GM08714 (cell line): ENCODE measurements at regions not wholly inside any gene's neighbourhood (a gene's known extent, or its start where the extent isn't known, plus 50 kb on each side); places are given as distances from the start of the nearest gene placed in this dataset.
"Not testable (repeated sequence)": the region's sequence is repeated elsewhere in the genome, so short reads cannot be mapped to it uniquely, and the experiment has no call there.

Experiments
- H3K4me3 ChIP-seq: fragments of 200-500 bp; sonication (Bioruptor generic); 2 replicates; pipeline ENCODE4 v1.5.1; 2014; ENCODE audit warnings: mild to moderate bottlenecking, low read length, inconsistent platforms
- ZNF274 ChIP-seq: IDR thresholded peaks from 2 replicates; pipeline ENCODE4 v1.6.1; 2012; ENCODE audit warnings: mild to moderate bottlenecking, low read depth, low read length

GRCh38 chr16:17983847-17984639, 352.5 kb downstream of the NPIPA8 start:
- H3K4me3 ChIP-seq = no peak overlapping the region
- TF ChIP-seq ZNF274 = no peak

- no peak overlapping the region for H3K4me3 ChIP-seq
- TF ChIP-seq ZNF274 = no peak
Observed at GRCh38 chr16:17983114-17983513, 353.4 kb downstream of the NPIPA8 start.

GRCh38 chr16:17977260-17977659, 359.3 kb downstream of the NPIPA8 start:
- no peak overlapping the region for H3K4me3 ChIP-seq
- TF ChIP-seq ZNF274 = no peak

- no peak for TF ChIP-seq ZNF274
- no peak overlapping the region for H3K4me3 ChIP-seq
Observed at GRCh38 chr16:17972460-17972943, 364.0 kb downstream of the NPIPA8 start.

- TF ChIP-seq ZNF274 = no peak
- H3K4me3 ChIP-seq = no peak overlapping the region
Observed at GRCh38 chr16:17970816-17971331, 365.7 kb downstream of the NPIPA8 start.

GRCh38 chr16:17970157-17970765, 366.3 kb downstream of the NPIPA8 start:
- no peak for TF ChIP-seq ZNF274
- no peak overlapping the region for H3K4me3 ChIP-seq

GRCh38 chr16:17965133-17965900, 371.2 kb downstream of the NPIPA8 start:
- no peak overlapping the region for H3K4me3 ChIP-seq
- TF ChIP-seq ZNF274 = no peak

- no peak overlapping the region for H3K4me3 ChIP-seq
- no peak for TF ChIP-seq ZNF274
Observed at GRCh38 chr16:17964196-17964595, 372.3 kb downstream of the NPIPA8 start.

- H3K4me3 ChIP-seq = no peak overlapping the region
- no peak for TF ChIP-seq ZNF274
Observed at GRCh38 chr16:17963185-17963836, 373.2 kb downstream of the NPIPA8 start.

- no peak overlapping the region for H3K4me3 ChIP-seq
- TF ChIP-seq ZNF274 = no peak
Observed at GRCh38 chr16:17962726-17963125, 373.8 kb downstream of the NPIPA8 start.

GRCh38 chr16:17961822-17962221, 374.7 kb downstream of the NPIPA8 start:
- not testable (repeated sequence) for H3K4me3 ChIP-seq

- no peak for TF ChIP-seq ZNF274
- no peak overlapping the region for H3K4me3 ChIP-seq
Observed at GRCh38 chr16:17951378-17951777, 385.2 kb downstream of the NPIPA8 start.

GRCh38 chr16:17949982-17950250, 386.6 kb downstream of the NPIPA8 start:
- TF ChIP-seq ZNF274 = no peak
- no peak overlapping the region for H3K4me3 ChIP-seq
